ENCODE measurements at regions not wholly inside any gene's neighbourhood (a gene's known extent, or its start where the extent isn't known, plus 50 kb on each side); places are given as distances from the start of the nearest gene placed in this dataset.
A peak's percentile ranks its signal among the peaks of the same experiment; 100 is the strongest.

- TF ChIP-seq CTCF (conservative IDR thresholded peaks at IDR 0.05 in 1 of 2, IDR thresholded peaks at IDR 0.05 in 1 of 2; ENCODE audit: extremely low read depth in 1 of 2, insufficient read depth in 1 of 2, low read depth in 1 of 2, low read length in 2 of 2) (peak in 1 of 2 donors; percentile 42), EZH2 (IDR thresholded peaks at IDR 0.05; ENCODE audit: borderline replicate concordance, low read length) (no peak)
Observed at GRCh38 chr10:46787321-46787615, 124.0 kb upstream of the PTPN20 start.
